ENCODE measurements at regions not wholly inside any gene's neighbourhood (a gene's known extent, or its start where the extent isn't known, plus 50 kb on each side); places are given as distances from the start of the nearest gene placed in this dataset.
"Not testable (repeated sequence)": the region's sequence is repeated elsewhere in the genome, so short reads cannot be mapped to it uniquely, and the experiment has no call there.

DNA sequence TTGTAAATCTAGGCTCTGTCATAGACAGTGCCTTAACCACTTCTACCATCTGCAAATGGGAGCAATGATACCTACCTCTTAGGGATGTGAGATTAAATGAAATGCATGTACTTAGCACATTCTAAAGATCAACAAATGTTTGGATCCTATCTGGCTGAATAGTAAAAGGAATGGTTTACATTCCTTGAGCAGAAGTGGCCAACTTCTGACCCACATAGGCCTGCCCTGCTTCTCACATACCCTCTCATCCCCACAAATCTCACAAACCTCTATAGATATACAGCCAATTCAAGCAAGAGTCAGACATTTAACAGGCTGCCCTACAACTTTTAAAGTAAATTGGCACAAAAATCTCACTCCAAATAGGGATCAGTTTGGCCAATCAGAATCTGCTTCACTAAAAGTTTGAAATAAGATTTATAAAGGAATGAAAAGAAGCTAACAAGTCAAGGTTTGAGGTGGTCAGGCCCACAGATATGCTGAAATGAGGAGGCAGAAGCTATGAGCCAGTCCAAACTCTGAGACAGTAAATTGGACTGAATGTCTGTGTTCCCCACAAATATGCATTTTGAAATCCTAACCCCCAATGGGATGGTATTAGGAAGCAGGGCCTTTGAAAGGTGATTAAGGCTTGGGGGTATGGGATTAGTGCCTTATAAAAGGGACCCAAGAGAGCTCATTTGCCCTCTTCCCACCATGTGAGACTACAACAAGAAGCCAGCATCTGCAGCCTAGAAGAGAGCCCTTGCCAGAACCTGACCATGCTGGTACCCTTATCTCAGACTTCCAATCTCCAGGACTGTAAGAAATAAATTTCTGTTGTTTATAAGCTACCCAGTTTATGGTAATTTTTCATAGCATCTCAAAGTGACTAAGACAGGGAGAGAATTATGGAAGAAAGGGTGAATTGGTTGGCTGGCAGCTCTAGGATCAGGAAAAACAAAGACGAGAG, 227.8 kb upstream of the RBMS1 start:
- DNase-seq (ENCODE audit: extremely low read depth in 1 of 2, low read depth in 1 of 2) = no peak

DNA sequence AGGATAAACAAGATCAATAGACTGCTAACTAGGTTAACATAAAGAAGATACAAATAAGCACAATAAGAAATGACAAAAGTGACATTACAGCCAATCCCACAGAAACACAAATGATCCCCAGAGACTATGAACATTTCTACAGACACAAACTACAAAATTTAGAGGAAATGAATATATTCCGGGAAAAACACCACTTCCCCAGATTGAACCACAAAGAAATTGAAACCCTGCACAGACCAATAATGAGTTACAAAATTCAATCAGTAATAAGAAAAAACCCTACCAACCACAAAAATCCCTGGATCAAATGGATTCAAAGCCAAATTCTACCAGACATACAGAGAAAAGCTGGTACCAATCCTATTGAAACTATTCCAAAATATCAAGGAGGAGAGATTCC, 232.4 kb upstream of the RBMS1 start:
- DNase-seq (ENCODE audit: extremely low read depth in 1 of 2, low read depth in 1 of 2) = no peak

DNA sequence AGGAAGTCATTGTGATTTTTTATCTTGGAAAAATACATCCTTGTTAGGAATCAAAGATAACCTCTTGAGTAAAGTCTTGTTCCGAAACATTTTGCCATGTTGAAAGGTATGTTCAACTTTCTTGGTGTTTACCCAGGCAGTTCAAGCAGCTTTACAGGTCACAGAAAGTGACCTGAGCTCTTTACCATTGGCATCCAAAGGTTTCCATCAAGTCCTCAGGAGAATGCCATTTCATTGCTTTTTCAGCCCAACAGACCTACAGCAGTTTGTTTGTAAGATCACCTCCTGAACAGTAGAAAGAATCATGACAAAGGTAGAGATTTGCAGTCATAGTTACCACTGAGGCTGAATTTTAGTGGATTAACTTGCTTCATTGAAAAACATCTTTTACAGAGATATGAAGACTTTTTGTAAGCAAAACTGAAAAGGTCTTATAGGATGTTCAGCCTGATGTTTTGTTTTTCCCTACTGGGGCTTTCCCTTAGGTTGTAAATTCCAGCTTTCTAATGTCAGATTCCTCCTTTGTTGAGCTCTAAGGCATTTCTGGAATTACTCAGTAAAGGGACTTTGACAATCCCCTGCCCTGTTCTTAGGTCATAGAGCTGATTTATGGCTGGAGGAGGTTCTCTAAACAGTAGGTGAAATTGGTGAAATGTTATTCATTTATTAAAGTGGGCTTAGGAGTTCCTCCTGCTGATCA, 236.8 kb upstream of the RBMS1 start:
- DNase-seq (ENCODE audit: extremely low read depth in 1 of 2, low read depth in 1 of 2) = no peak

DNA sequence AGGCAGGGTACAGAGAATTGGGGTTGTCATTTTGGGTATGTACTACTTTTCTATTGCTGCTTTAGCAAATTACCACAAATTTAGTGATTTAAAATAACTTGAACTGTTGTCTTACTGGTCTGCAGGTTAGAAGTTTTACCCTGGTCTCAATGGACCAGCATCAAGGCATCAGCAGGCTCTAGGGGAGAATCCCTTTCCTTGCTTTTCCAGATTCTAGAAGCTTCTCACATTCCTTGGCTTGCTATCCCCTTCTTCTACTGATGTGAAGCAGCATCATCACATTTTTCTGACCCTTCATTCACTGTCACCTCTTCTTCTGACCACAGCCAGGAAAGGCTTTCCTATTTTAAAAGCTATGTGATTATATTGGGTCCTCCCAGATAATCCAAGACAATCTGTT, 237.8 kb upstream of the RBMS1 start:
- no peak for DNase-seq (ENCODE audit: extremely low read depth in 1 of 2, low read depth in 1 of 2)

DNA sequence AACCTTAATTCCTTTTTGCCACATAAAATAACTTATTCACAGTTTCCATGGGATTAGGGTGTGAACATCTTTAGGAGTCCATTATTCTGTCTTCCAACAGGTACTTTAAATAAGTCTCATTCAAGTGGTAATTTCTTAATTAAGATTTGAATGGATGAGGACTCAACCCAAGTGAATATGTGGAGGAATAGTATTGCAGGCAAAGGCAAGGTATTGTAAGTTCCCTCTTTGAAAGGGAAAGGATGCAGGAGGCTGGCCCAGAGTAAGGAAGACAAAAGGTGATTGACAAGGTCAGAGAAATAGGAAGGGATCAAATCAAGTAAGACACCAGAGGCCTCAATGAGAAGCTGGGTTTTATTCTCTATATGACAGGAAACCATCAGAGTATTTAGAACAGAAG, 238.2 kb upstream of the RBMS1 start:
- no peak for DNase-seq (ENCODE audit: extremely low read depth in 1 of 2, low read depth in 1 of 2)

DNA sequence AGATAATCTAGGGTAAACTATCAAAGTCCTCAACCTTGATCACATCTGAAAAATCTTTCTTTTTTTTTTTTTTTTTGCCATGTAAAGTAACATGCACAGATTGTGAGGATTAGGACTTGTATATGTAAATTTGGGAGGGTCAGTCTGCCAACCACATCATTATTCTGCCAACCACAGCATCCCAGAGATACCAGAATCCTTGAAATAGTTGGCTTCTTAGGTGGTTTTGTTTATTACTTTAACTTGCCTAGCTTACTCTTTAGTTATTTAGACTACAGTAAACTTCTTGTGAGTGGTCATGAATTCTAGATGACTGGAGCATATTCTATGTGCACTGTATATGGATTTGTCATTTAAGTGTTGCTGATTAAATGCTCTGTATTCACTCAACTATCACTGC, 242.1 kb upstream of the RBMS1 start:
- no peak for DNase-seq (ENCODE audit: extremely low read depth in 1 of 2, low read depth in 1 of 2)

DNA sequence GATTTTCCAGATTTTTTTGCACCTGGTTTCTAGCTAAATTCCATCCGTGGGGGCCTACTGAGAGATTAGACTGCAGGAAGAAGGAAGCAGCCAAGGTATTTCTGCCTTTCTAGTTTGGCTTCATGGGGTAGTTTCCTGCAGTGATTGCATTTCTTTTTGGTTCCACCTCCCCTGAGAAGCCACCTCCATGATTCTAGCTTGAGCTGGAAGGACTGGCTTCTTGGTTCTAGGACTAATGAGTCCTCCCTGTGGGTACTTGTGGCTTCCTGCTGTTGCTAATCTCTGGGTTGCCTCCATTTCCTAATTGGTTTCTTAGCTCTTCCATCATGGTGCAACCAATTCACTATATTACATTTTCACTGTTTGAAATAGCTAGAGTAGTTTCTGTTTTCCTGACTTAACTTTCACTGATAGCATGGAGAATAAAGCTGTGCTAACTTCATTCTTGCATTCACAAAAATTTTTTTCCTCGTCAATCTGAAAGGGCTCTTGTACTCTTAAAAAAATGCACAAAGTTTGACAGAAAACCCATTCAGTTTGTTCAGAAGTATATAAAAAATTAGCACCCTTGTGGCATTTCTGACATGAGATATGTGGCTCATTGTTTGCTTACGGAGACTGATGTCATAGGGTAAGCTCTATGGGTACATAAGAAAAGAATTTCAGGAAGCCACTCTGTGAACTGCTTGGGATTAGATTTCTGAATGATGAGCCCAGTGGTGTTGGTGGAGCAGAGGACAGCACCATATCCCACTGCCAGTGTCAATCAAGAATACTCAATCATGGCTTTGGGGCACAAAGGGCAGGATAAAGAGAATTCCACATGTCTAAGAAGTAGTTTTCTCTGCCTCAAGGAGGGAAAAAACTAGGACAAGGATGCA, 242.8 kb upstream of the RBMS1 start:
- DNase-seq (ENCODE audit: extremely low read depth in 1 of 2, low read depth in 1 of 2) = no peak

DNA sequence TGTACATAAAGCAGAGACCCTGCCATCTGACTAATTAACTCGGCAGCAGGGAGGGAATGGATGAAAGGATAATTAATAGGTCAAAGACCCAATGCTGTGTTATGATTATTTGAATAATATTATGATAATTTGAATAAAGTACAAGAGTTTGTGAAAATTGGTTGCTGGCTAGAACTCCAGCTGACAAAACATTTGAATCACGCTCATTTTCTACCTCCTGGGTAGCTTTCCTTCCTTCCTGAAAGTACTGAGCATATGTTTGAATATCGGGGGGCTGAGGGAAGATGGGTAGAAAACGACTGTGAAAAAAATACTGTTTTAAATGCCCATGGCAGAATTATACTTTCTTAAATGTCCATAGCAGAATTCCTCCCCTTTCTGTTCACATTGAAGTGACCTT, 243.6 kb upstream of the RBMS1 start:
- DNase-seq (ENCODE audit: extremely low read depth in 1 of 2, low read depth in 1 of 2) = no peak

DNA sequence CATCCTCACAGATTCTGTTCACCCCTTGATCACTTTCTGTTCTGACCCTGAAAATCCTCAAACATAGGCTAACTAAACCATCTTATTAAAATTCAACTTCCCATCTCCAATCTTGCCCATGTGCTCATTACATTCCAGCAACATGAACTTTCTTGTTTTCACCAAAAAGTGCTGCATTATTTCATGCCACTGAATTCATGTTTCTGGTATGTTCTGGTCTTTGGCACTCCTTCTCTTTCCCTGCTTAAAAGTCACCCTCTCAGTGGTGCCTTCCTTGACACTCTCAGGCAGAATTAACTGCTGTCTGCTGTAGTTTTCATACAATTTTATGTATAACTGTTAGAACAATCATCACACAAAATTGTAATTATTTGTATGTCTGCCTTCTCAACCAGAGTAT, 247.7 kb upstream of the RBMS1 start:
- no peak for DNase-seq (ENCODE audit: extremely low read depth in 1 of 2, low read depth in 1 of 2)

DNA sequence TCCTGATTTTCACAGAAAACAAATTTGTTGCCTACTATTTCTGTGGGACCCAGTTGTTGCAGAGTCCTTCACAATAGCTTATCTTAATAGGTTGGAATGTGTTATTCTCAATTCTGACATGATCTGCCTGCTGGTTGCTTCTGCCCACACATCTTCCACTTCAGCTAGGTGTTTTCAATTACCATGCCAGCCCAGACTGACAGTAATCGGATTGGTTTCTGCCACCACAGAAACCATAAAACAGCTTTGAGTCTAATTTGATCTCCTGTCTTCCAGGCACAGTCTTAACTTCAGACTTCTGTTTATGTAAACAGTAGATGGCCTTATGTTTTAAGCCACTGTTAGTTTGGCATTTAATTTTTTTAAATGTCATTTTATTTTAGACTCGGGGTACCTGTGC, 248.2 kb upstream of the RBMS1 start:
- no peak for DNase-seq (ENCODE audit: extremely low read depth in 1 of 2, low read depth in 1 of 2)

DNA sequence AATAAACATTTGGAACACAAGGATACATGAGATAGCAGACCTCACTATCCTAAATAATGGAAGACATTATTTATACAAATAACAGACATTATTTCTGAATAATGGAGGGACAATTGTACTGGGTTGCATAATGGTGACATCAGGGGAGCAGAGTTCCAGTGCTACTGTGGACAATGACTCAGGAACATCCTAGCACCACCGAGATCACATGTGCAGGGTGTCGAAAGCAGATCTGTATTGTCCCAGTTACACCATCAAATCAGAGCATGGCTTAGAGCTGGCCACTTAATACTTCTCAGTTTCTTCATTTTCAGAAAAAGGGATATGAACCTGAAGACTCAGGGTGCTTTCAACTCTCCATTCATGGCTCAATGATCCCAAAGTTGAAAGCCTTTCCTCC, 249.1 kb upstream of the RBMS1 start:
- DNase-seq (ENCODE audit: extremely low read depth in 1 of 2, low read depth in 1 of 2) = no peak

DNA sequence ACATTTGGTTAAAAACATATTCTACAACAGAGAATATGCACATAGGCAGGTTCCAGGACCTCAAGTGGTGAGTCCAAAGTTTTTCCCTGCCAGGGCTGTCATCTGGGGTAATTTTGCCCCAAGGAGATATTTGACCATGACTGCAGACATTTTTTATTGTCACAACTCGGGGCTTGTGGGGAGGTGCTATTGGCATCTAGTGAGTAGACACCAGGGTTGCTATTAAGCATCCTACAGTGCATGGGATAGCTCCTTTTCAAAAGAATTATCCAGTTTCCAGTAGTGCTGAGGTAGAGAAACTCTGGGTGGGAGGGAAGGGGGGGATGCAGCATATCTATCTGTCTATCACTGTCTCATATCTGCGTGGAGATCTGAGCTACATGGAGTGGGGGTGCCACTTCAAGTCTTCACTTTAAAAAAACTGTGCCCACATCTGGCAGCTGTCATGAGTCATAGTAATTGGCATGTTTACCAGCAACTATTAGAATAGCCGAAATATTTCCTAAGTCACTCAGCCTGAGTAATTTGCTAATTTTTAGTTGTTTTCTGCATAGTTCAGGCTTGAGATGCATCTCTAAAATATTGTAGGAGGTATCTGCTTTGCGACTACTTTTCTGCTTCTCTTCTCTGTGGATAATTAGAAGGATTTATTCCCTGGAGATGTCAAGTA, 254.0 kb upstream of the RBMS1 start:
- no peak for DNase-seq (ENCODE audit: extremely low read depth in 1 of 2, low read depth in 1 of 2)

DNA sequence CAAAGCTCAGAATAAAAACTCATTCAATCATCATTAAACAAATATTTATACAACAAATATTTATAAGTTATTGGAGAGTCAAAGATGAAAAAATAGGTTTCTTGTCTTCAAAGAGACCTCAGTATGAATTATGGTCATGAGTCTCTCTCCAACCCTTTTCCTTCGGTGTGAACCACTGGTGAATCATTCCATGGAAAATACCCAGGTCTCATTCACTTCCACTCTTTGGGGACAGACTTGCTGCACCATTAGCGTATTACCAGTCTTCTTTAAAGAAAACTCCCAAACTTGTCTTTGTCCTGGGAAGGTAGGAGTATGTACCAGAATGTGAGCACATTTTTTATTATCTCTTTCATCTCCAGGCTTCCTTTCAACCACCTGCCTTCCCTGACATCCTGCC, 257.4 kb upstream of the RBMS1 start:
- no peak for DNase-seq (ENCODE audit: extremely low read depth in 1 of 2, low read depth in 1 of 2)

DNA sequence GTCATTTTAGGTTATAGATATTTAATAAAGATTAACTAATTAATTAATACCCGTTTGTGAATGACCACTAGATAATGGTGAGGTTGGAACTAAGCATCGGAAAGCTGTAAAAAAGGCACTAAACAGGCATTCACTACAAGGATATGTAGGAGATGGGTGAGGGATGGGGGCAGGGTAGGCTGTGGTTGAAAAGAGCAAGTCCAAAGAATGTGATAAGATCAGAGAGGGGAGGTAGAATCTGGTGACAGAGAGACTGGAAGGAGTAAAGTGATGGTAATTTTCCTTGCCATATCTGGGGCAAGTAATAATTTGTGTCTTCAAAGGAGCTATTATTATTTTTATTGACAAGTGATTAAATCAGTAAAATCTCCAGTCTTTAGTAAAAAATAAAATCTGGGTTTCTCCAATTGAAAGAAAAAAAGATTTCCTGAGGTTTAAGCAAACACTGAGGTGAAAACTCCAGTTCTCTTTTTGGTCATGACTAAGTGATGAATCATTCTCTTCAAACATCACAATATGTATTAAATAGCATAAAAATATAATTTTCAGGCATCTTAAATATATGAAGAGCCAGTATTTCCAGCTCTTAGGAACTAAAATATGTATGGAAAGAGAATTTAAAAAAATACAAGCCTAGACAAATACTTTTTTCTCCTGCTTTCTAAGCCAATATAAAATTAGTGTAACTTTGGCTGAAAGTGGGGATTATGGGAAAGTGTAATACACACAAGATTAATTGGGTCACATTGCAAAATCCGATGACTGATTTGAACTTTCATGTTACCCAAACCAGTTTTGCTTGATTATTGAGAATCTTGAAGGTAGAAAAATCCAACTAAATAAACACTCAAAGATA, 259.1 kb upstream of the RBMS1 start:
- no peak for DNase-seq (ENCODE audit: extremely low read depth in 1 of 2, low read depth in 1 of 2)

DNA sequence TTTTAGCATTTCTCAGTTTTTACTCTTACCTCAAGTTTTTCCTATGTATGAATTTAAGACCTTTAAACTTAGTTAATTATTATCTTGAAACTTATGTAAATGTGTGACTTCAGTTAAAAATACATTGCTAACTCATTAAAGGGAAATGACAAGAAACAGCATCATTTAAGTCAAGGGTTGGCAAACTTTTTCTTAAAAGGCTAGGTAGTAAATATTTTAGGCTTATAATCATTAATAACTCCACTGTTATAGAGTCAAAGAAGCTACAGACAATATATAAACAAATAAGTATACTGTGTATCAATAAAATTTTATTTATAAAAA, 259.7 kb upstream of the RBMS1 start:
- DNase-seq (ENCODE audit: extremely low read depth in 1 of 2, low read depth in 1 of 2) = no peak

DNA sequence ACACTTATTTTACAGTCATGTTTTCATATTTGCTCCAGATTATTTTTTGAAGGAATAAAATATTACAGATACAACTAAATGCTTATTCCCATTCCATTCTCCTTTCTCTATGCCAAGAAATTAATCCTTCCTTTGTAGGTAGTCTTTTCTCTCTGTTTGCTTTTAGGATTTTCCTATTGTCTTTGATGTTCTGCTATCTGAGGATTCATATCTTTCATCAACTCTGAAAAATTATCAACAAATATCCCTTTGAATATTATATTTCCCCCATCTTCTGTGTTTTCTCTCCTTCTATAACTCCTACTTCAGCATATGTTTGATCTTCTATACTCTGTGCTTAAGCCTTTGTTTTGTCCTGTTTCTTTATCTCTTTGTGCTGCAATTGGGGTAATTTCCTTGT, 260.4 kb upstream of the RBMS1 start:
- DNase-seq (ENCODE audit: extremely low read depth in 1 of 2, low read depth in 1 of 2) = no peak

DNA sequence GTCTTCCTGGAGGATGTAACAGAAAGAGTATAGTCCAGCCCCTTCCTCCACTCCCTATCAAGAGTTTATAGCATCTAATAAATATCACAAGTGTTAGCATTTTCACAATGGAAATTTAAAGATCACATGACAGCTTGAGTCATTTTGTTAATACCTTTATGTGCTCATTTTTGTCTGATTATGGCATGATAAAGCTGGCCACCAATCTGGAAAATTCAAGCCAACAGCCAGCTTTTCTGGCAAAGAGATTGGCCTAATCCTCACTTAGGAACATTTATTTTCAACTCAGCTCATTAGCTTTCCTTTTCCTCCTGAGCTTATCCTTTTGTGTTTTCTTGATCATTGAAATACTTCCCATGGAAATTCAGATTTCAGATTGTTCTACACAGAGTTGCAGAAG, 262.9 kb upstream of the RBMS1 start:
- DNase-seq (ENCODE audit: extremely low read depth in 1 of 2, low read depth in 1 of 2) = no peak

DNA sequence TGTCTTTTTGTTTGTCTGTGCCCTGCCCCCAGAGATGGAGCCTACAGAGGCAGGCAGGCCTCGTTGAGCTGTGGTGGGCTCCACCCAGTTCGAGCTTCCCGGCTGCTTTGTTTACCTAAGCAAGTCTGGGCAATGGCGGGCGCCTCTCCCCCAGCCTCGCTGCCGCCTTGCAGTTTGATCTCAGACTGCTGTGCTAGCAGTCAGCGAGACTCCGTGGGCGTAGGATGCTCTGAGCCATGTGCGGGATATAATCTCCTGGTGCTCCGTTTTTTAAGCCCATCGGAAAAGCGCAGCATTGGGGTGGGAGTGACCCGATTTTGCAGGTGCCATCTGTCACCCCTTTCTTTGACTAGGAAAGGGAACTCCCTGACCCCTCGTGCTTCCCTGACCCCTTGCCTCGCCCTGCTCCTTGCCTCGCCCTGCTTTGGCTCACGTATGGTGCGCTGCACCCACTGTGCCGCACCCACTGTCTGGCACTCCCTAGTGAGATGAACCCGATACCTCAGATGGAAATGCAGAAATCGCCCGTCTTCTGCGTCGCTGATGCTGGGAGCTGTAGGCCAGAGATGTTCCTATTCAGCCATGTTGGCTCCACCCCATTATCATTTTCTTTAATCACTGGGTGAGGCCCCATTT, 269.0 kb upstream of the RBMS1 start:
- not testable (repeated sequence) for DNase-seq (ENCODE audit: extremely low read depth in 1 of 2, low read depth in 1 of 2)

DNA sequence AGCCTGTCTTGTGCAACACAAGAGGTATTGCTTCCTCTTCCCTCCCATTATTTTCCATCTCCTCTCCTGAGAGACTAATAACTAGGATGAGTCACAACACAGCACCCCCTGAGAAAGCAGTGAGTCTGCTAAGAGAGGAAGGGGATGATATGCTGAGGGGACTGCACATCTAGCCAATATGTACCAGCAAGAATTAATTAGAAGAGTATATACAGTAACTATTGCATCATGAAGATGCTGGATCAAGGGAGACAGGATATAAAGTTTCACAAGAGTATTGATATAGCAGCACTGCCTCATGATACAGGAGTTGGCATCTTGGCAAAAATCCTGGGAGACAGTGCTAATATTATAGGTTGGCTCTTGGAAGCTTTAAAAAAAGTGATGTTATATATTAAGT, 289.9 kb upstream of the RBMS1 start:
- no peak for DNase-seq (ENCODE audit: extremely low read depth in 1 of 2, low read depth in 1 of 2)

DNA sequence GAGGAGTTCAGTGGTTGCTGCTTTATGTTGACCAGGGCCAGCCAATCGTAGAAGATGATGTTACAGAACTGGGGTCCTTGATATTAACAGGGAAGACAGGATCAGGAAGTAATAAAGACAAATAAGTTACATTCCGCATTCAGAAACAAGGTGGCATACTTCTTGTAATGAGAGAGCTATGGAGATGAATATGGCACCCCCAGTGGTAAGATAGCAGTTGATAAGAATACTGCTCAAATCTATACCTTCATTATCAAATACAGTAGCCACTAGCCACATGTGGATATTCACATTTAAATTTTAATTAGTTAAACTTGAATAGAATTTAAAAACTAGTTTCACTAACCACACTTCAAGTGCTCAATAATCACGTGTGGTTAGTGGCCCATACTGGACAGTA, 290.4 kb upstream of the RBMS1 start:
- no peak for DNase-seq (ENCODE audit: extremely low read depth in 1 of 2, low read depth in 1 of 2)
